Epithelial cell of proximal tubule (primary cell): ENCODE measurements at regions not wholly inside any gene's neighbourhood (a gene's known extent, or its start where the extent isn't known, plus 50 kb on each side); places are given as distances from the start of the nearest gene placed in this dataset.

Experiments used
- DNase-seq: peaks from one replicate; pipeline ENCODE4 v3.0.0-alpha.2; 2011; ENCODE audit warnings: low read depth
- H3K4me3 ChIP-seq: 2 replicates; pipeline ENCODE4 v1.5.1; 2011; ENCODE audit warnings: low read depth, mild to moderate bottlenecking, low read length
- CTCF ChIP-seq: conservative IDR thresholded peaks from 2 replicates; pipeline ENCODE4 v1.5.1; 2012; ENCODE audit warnings: low read depth, mild to moderate bottlenecking, low read length

- no peak for TF ChIP-seq CTCF
- no peak overlapping the region for H3K4me3 ChIP-seq
- no peak for DNase-seq
These were observed 247.9 kb downstream of the TENT4A start for GRCh38 chr5:6961123-6961522.

GRCh38 chr5:6961837-6962635, 248.8 kb downstream of the TENT4A start:
- DNase-seq, result no peak
- H3K4me3 ChIP-seq, result no peak overlapping the region
- TF ChIP-seq CTCF, result no peak

DNA sequence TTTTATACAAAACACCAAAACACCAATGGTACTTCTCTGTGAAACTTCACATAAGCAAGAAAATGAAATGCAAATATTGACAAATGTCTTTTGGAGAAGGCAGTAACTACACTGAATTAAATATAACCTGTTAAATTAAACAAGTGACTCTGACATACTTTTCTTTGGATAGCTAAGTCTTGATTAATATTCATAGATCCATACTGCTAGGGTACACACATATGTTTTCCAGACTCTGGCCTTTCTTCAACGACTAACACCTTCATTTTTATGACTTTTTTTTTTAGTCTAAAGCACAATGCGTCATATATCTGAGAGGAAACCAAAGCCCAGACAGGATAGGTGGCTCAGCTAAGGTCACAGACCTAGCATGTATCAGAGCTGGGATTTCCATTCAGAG, 263.7 kb downstream of the TENT4A start:
- TF ChIP-seq CTCF, result no peak
- DNase-seq, result no peak
- H3K4me3 ChIP-seq, result no peak overlapping the region

DNA sequence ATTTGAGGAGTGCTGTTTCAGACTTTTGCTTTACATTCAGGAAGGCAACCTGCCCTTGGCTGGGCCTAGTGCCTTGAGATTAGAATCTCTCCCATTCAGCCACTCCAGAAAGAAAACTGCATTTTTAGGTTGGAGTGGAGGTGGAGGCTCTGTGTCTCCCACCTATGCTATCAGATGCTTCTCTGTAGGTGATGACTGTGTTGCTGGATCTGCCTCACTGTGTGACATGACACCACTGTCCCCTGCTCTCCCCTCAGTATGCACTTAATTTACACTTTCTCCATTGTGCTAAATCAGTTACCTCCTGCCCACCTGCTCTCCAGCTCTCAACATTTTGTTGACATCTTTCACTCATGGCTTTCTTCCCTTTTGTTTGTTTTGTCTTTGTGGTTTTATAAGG, 265.8 kb downstream of the TENT4A start:
- H3K4me3 ChIP-seq, result no peak overlapping the region
- no peak for TF ChIP-seq CTCF
- no peak for DNase-seq

DNA sequence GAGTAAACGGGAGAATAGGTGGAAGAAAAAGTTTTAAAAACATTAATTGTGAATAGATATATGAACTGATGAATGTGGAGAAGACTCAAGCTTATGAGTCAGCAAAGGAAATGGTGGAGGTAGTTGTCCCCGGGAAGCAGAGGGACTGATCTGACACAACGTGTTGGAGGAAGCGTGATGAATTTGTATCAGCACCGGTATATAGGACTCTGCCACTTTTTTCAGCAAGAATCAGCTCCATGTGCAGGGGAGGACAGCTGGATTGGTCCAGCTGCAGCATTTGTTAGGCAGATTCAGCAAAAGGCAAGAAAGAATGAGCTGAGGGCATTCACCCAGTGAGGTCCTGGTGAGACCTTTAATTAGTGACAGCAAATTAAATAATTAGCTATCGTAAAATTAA, 276.0 kb downstream of the TENT4A start:
- H3K4me3 ChIP-seq, result no peak overlapping the region
- no peak for TF ChIP-seq CTCF
- DNase-seq, result no peak

DNA sequence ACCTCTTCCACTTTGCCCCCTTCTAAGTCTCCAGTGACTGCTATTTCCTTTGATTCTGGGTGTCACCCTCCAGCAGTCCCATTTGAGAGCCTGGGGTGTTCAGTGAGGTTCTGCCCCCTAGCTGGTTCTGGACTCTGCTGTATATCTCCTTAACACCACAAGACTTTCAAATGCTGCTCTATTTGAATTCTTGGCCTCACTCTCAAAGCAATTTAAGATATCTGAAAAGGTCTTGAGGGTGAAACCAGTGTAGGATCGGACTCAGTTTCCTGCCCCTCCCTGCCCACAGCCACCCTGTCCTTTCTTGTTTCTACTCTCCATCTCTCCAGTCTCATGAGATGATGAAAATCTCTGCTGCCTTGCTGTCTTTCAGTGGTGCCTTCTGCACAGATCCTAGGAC, 280.9 kb downstream of the TENT4A start:
- no peak for TF ChIP-seq CTCF
- H3K4me3 ChIP-seq, result no peak overlapping the region
- no peak for DNase-seq

GRCh38 chr5:6995115-6995514, 281.9 kb downstream of the TENT4A start:
- H3K4me3 ChIP-seq, result no peak overlapping the region
- TF ChIP-seq CTCF, result no peak
- DNase-seq, result no peak
